Common myeloid progenitor, CD34-positive (primary cell): ENCODE measurements at regions not wholly inside any gene's neighbourhood (a gene's known extent, or its start where the extent isn't known, plus 50 kb on each side); places are given as distances from the start of the nearest gene placed in this dataset.

Experiments
- CTCF ChIA-PET: fragments of 350-600 bp; sonication (Branson Sonifier 250); formaldehyde crosslinking; loops from one replicate; lab custom pipeline; 2021; ENCODE audit warnings: antibody characterized with exemption; lab: Charles Lee
- POLR2A ChIA-PET: fragments of 350-600 bp; sonication (Branson Sonifier 250); formaldehyde crosslinking; loops from one replicate; lab custom pipeline; 2021; ENCODE audit warnings: antibody characterized with exemption; lab: Charles Lee
- DNase-seq, 3 donors: peaks; one replicate each; pipeline versions ENCODE4 v3.0.0 to v3.0.0-alpha.2; 2013
- H3K27ac ChIP-seq, 2 experiments: 1 replicate in 1 of 2; 2 replicates in 1 of 2; pipeline ENCODE4 v1.7.0; 2013; ENCODE audit warnings: inconsistent platforms in 2 of 2, low read length in 2 of 2, mild to moderate bottlenecking in 2 of 2, low read depth in 1 of 2, moderate library complexity in 1 of 2; ENCODE audit not compliant: severe bottlenecking in 2 of 2, insufficient read depth in 1 of 2, poor library complexity in 1 of 2
- H3K27me3 ChIP-seq, 5 experiments: replicated peaks in 2 of 5; 1 replicate in 3 of 5; 2 replicates in 2 of 5; pipeline versions ENCODE4 v1.6.1 to v1.7.0; 2013; ENCODE audit warnings: low read length in 4 of 5, mild to moderate bottlenecking in 2 of 5, moderate library complexity in 2 of 5, inconsistent platforms in 1 of 5; ENCODE audit not compliant: insufficient read depth in 5 of 5, control insufficient read depth in 4 of 5
- H3K36me3 ChIP-seq, 4 experiments: 1 replicate in 2 of 4; 2 replicates in 2 of 4; pipeline versions ENCODE4 v1.6.1 to v1.7.0; 2013; ENCODE audit warnings: low read length in 3 of 4, control low read depth in 1 of 4, mild to moderate bottlenecking in 1 of 4; ENCODE audit not compliant: control insufficient read depth in 4 of 4, insufficient read depth in 4 of 4
- H3K4me1 ChIP-seq, 4 experiments: 1 replicate in 3 of 4; 2 replicates in 1 of 4; pipeline versions ENCODE4 v1.6.1 to v1.7.1; 2013; ENCODE audit warnings: low read length in 3 of 4, mild to moderate bottlenecking in 3 of 4, control low read depth in 1 of 4, inconsistent platforms in 1 of 4, moderate library complexity in 1 of 4; ENCODE audit not compliant: control insufficient read depth in 4 of 4, insufficient read depth in 4 of 4; ENCODE audit errors: control extremely low read depth in 1 of 4
- H3K4me3 ChIP-seq, 7 experiments: 1 replicate in 4 of 7; 2 replicates in 3 of 7; pipeline versions ENCODE4 v1.5.1 to v1.7.0; 2013; ENCODE audit warnings: mild to moderate bottlenecking in 7 of 7, low read length in 6 of 7, moderate library complexity in 6 of 7, inconsistent platforms in 2 of 7, low read depth in 2 of 7, control low read depth in 1 of 7; ENCODE audit not compliant: insufficient read depth in 4 of 7, control insufficient read depth in 1 of 7; ENCODE audit errors: extremely low read depth in 1 of 7
- H3K9me3 ChIP-seq, 5 experiments: 1 replicate in 4 of 5; 2 replicates in 1 of 5; pipeline versions ENCODE4 v1.6.1 to v1.7.1; 2013; ENCODE audit warnings: low read length in 4 of 5, mild to moderate bottlenecking in 2 of 5, inconsistent platforms in 1 of 5, low read depth in 1 of 5, moderate library complexity in 1 of 5; ENCODE audit not compliant: control insufficient read depth in 4 of 5, insufficient read depth in 2 of 5; ENCODE audit errors: control extremely low read depth in 1 of 5
- WGBS: methylation state at CpG from one replicate; pipeline ENCODE4 v1.1.5; 2013; ENCODE audit not compliant: insufficient coverage; 5-methylcytosine and 5-hydroxymethylcytosine counted together

DNA sequence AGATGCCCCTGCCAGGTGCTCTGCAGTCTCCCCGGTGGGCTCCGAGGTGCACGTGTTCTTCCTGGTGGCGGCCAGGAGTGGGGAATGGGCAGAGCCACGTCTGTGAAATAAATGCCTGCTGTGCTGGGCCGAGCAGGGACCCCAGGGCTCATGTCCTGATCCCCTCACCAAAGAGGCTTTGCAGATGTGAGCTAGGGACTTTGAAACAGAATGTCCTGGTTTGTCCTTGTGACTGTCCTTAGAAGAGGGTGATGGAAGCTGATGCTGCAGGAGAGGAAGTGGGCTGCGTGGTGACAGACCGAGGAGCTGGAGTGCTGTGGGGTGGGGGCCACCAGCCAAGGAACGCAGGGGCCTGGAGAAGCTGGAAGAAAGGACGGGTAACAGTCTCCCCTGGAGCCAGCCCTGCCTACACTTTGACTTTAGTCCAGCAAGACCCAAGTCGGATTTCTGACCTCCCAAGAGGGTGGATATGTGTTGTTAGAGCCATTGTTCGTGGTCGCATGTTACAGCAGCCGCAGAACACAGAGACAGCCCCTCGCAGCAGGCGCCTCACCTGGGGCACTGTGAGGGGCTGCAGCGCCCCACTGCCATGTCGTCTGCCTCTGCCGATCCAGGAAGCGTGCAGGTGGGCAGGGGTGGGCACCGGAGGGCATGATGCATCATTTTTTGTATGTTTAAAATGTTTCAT, 217.9 kb upstream of the CIBAR2 start:
- Histone ChIP-seq H3K4me3 (peak overlapping the region in 1 of 7 experiments; percentile 28), H3K27me3 (no peaks in the 10 kb centered on the region), H3K4me1 (peaks cover 0 to 58% (median 53%) of the 10 kb centered on the region in 4 experiments), H3K36me3 (no peaks in the 10 kb centered on the region), H3K9me3 (no peaks in the 10 kb centered on the region), H3K27ac (no peak overlapping the region)
- WGBS = 32% methylated on average over 19 of the region's 21 CpGs
- peak in 2 of 3 donors; percentile 49 to 64 for DNase-seq
- ChIA-PET CTCF (interaction anchor here (0.9 to 4.5 kb wide), 13 partner anchors 9 to 215 kb away, joined by 3 to 29 read pairs (median 7); no protein-coding TSS in a partner anchor), POLR2A (no interaction called here)

DNA sequence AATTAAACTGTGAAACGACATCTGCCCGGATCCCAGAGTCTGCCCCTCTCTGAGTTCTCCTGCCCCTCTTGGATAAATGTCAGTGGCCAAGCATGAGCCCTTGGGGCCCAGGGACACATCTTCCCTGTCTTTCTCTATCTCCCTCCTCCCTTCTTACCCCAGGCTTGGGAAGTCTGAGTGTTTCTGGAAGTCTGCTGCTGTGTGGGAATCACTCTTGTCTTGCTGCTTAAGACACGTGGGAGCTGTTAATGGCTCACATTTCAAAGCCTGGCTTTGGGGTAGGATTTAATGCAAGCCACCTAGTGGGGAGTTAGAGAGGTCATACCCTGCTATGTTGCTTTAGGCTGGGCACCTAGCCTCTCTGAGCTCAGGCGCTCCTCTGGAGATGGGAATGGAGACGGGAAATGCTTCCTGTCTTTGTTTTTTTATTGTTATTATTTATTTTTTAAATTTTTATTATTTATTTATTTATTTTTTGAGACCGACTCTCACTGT, 218.5 kb upstream of the CIBAR2 start:
- DNase-seq = peak in 2 of 3 donors; percentile 76 to 78
- Histone ChIP-seq H3K27ac (no peak overlapping the region), H3K4me3 (no peak overlapping the region), H3K4me1 (peaks cover 0 to 64% (median 59%) of the 10 kb centered on the region in 4 experiments), H3K9me3 (no peaks in the 10 kb centered on the region), H3K36me3 (no peaks in the 10 kb centered on the region), H3K27me3 (no peaks in the 10 kb centered on the region)
- ChIA-PET POLR2A (no interaction called here), CTCF (interaction anchor here (0.6 to 4.5 kb wide), 18 partner anchors 9 to 238 kb away, joined by 3 to 29 read pairs (median 4); no protein-coding TSS in a partner anchor)
- WGBS = 17% methylated on average over 3 of the region's 6 CpGs

DNA sequence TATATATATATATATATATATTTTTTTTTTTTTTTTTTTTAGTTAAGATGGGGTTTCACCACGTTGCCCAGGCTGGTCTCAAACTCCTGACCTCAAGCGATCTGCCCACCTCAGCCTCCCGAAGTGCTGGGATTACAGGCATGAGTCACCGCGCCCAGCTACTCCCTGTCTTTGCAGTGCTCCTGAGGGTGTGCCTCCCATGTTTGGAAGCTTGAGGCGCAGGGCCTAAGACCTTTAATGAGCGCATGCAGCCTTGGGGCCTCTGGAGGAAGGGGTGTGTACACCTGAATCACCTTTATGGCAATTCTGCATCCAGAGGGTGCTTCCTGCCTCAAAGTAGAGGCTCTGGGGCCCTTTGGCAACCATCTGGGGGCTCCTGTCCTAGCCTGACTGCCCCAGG, 219.4 kb upstream of the CIBAR2 start:
- Histone ChIP-seq H3K36me3 (no peaks in the 10 kb centered on the region), H3K9me3 (no peaks in the 10 kb centered on the region), H3K4me1 (peaks cover 1 to 64% (median 61%) of the 10 kb centered on the region in 4 experiments), H3K4me3 (no peak overlapping the region), H3K27me3 (no peaks in the 10 kb centered on the region), H3K27ac (no peak overlapping the region)
- 81% methylated on average over 7 of the region's 7 CpGs for WGBS
- POLR2A ChIA-PET = no interaction called here
- DNase-seq = no peak
- CTCF ChIA-PET = interaction anchor here (0.6 to 3.5 kb wide), 9 partner anchors 11 to 238 kb away, joined by 3 to 38 read pairs (median 5); no protein-coding TSS in a partner anchor

DNA sequence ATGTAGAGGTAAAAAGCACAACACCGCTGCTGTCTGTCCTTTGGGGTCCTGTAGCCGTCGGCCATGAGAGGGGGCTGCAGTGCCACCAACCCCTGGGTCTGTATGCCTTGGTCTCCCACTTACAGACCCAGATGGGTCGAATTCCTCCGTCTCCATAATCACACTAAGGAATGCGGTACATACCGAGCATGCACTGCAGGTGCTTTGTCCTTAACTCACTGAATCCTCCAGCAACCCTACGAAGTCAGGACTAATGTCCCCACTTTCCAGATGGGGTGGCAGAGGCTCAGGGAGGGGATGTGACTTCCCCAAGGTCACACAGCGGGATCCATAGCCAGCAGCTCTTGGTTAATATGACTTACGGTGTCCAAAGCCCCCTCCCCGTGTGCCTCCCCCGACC, 219.9 kb upstream of the CIBAR2 start:
- peaks cover 1 to 61% (median 58%) of the 10 kb centered on the region in 4 experiments for H3K4me1 ChIP-seq
- no peak overlapping the region for H3K27ac ChIP-seq
- POLR2A ChIA-PET = no interaction called here
- H3K4me3 ChIP-seq = no peak overlapping the region
- CTCF ChIA-PET = interaction anchor here (0.9 to 3.5 kb wide), 4 partner anchors 13 to 27 kb away, joined by 3 to 38 read pairs (median 10); no protein-coding TSS in a partner anchor
- no peaks in the 10 kb centered on the region for H3K36me3 ChIP-seq
- DNase-seq = no peak
- H3K27me3 ChIP-seq = no peaks in the 10 kb centered on the region
- no peaks in the 10 kb centered on the region for H3K9me3 ChIP-seq
- WGBS = 97% methylated on average over 10 of the region's 12 CpGs

DNA sequence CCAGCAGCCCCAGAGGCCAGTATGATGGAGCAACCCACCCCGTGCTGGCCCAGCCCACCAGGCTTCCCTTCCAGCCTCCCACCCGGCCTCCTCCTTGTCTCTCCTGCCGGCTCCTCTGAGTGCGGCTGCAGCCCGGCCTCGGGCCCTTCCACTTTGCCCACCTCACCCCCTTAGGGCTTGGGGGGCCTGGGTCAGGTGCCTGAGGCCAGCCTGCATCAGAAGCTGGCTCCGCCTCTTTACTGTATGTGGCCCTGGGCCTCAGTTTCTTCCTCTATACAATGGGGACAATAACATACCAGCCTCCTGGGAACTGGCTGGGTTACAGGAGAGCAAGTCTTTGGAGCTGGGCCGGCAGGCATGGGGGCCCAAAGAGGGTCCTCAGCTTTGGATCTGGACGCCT, 221.1 kb upstream of the CIBAR2 start:
- H3K27ac ChIP-seq = no peak overlapping the region
- H3K36me3 ChIP-seq = no peaks in the 10 kb centered on the region
- H3K4me3 ChIP-seq = no peak overlapping the region
- no peaks in the 10 kb centered on the region for H3K9me3 ChIP-seq
- no peaks in the 10 kb centered on the region for H3K27me3 ChIP-seq
- POLR2A ChIA-PET = no interaction called here
- no peak for DNase-seq
- H3K4me1 ChIP-seq = peaks cover 1 to 52% (median 50%) of the 10 kb centered on the region in 4 experiments
- 99% methylated on average over 9 of the region's 9 CpGs for WGBS
- CTCF ChIA-PET = interaction anchor here (0.9 to 3.5 kb wide), 15 partner anchors 10 to 88 kb away, joined by 3 to 38 read pairs (median 9); no protein-coding TSS in a partner anchor

DNA sequence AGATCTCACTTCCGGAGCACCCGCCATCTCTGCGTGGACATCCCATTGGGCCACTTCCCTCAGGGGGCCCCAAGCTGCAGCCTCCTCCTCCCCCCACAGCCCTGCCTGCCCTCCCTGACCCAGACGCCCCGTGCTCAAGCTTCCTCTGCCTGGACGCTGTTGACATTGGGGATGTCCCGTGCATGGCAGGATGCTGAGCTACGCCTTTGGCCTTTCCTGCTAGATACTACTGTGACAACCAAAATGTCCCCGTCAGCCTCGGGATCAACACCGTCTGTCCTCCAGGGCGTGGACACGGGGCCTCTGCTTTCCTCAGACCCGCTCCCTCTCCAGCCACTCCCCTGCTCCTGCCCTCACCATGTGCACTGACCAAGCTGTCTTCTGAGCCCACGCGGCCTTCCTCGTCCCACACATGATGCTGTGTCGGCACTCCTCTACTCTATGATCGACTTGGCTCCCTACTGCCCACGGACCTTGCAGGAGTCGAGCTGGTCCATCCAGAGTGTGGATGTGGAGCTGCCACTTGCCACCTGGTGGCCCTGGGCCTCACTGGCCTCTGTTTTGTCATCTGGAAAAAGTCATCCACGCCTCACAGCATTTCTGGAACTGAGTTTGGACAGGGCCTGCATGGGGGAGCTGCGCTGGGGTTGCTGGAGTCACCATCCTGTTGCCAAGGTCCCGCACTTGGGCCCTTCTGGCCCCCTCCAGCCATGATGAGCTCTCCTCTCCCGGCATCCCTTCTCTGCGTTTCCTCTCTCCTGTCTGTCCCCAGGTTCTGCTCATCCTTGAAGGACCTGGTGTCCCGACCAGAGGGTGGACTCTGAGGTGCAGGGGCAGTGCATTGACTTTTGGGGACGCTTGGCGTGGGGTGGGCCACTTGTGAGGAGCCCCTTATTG, 221.7 kb upstream of the CIBAR2 start:
- no peak overlapping the region for H3K4me3 ChIP-seq
- H3K4me1 ChIP-seq = peaks cover 1 to 46% (median 43%) of the 10 kb centered on the region in 4 experiments
- H3K9me3 ChIP-seq = no peaks in the 10 kb centered on the region
- ChIA-PET POLR2A (interaction anchor here (1.0 to 1.8 kb wide), 4 partner anchors 20 to 282 kb away, joined by 3 to 8 read pairs (median 4); no protein-coding TSS in a partner anchor), CTCF (interaction anchor here (0.5 to 3.5 kb wide), 23 partner anchors 9 to 240 kb away, joined by 3 to 38 read pairs (median 4); no protein-coding TSS in a partner anchor)
- H3K27me3 ChIP-seq = no peaks in the 10 kb centered on the region
- WGBS = 84% methylated on average over 23 of the region's 29 CpGs
- H3K27ac ChIP-seq = peak overlapping the region in 1 of 2 experiments; percentile 81
- H3K36me3 ChIP-seq = no peaks in the 10 kb centered on the region
- DNase-seq = no peak
